Left lung (tissue), 4 donors: ENCODE measurements at regions not wholly inside any gene's neighbourhood (a gene's known extent, or its start where the extent isn't known, plus 50 kb on each side); places are given as distances from the start of the nearest gene placed in this dataset.
"Not testable (repeated sequence)": the region's sequence is repeated elsewhere in the genome, so short reads cannot be mapped to it uniquely, and the experiment has no call there.

ENCODE experiments used
- ATAC-seq: fragments of 200-7000 bp; cut with Tn5 transposase; one replicate; pipeline ENCODE4 v1.9.1; 2020; ENCODE audit warnings: moderate library complexity
- DNase-seq, 4 donors: peaks; one replicate each; pipeline ENCODE4 v3.0.0-alpha.2; 2013 to 2020
- H3K27ac ChIP-seq, 2 donors: fragments of 200-600 bp; sonication (generic) in 1 of 2; one replicate each; pipeline versions ENCODE4 v1.5.0 to v1.8.0; 2020 to 2021
- H3K27me3 ChIP-seq, 2 donors: fragments of 200-600 bp; sonication (generic) in 1 of 2; one replicate each; pipeline versions ENCODE4 v1.5.0 to v1.8.0; 2020 to 2021
- H3K36me3 ChIP-seq, 2 donors: fragments of 200-600 bp; sonication (generic) in 1 of 2; one replicate each; pipeline versions ENCODE4 v1.5.0 to v1.8.0; 2020 to 2021
- H3K4me1 ChIP-seq, 2 donors: fragments of 200-600 bp; one replicate each; pipeline ENCODE4 v1.8.0; 2021
- H3K4me3 ChIP-seq, 2 donors: fragments of 200-600 bp; sonication (generic) in 1 of 2; one replicate each; pipeline versions ENCODE4 v1.5.0 to v1.8.0; 2020 to 2021; ENCODE audit warnings: mild to moderate bottlenecking in 1 of 2
- H3K9me3 ChIP-seq, 2 donors: fragments of 200-600 bp; sonication (generic) in 1 of 2; one replicate each; pipeline versions ENCODE4 v1.5.0 to v1.8.0; 2020 to 2021
- intact Hi-C, 2 donors: fragments of 100-400 bp; cut with DNase I; formaldehyde crosslinking; loops; one replicate each; pipeline versions ENCODE4 v1.11.2 to v1.14.2; 2022
- TF ChIP-seq, protein P1 (sequence below), 2 donors: fragments of 200-600 bp; sonication (generic) in 1 of 2; IDR thresholded peaks; one replicate each; pipeline versions ENCODE4 v1.5.0 to v1.8.0; 2021; ENCODE audit warnings: antibody characterized with exemption in 2 of 2
- donor health status: DM: no; HTN: yes; CAD: no.
- donor health status: DM: no; HTN: no; CAD: no.

DNA sequence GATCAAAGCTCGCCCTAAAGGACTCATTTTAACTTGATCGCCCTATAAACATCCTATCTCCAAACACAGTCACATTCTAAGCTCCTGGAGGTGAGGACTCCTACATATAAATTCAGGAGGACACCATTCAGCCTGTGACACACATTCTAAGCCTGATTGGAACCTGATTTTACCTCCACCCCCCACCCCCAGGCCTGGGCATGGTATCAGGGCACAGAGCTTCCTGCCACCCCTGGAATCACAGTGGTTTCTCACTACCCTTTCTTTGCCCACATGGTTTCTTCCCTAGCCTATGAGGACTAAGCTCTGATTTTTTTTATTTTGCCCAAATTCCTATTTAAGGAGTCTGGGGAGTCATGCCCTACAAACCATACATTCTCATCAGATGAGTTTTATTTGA, 428.1 kb upstream of the ID2 start:
- no peak for ATAC-seq
- Histone ChIP-seq H3K27me3 (no peaks in the 10 kb centered on the region), H3K4me3 (no peak overlapping the region), H3K27ac (no peak overlapping the region), H3K9me3 (no peaks in the 10 kb centered on the region), H3K4me1 (no peaks in the 10 kb centered on the region), H3K36me3 (no peaks in the 10 kb centered on the region)
- no peak for DNase-seq
- intact Hi-C loops, result no loop called here
- TF ChIP-seq, protein P1, sequence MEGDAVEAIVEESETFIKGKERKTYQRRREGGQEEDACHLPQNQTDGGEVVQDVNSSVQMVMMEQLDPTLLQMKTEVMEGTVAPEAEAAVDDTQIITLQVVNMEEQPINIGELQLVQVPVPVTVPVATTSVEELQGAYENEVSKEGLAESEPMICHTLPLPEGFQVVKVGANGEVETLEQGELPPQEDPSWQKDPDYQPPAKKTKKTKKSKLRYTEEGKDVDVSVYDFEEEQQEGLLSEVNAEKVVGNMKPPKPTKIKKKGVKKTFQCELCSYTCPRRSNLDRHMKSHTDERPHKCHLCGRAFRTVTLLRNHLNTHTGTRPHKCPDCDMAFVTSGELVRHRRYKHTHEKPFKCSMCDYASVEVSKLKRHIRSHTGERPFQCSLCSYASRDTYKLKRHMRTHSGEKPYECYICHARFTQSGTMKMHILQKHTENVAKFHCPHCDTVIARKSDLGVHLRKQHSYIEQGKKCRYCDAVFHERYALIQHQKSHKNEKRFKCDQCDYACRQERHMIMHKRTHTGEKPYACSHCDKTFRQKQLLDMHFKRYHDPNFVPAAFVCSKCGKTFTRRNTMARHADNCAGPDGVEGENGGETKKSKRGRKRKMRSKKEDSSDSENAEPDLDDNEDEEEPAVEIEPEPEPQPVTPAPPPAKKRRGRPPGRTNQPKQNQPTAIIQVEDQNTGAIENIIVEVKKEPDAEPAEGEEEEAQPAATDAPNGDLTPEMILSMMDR (IDR thresholded peaks at IDR 0.05), result no peak

DNA sequence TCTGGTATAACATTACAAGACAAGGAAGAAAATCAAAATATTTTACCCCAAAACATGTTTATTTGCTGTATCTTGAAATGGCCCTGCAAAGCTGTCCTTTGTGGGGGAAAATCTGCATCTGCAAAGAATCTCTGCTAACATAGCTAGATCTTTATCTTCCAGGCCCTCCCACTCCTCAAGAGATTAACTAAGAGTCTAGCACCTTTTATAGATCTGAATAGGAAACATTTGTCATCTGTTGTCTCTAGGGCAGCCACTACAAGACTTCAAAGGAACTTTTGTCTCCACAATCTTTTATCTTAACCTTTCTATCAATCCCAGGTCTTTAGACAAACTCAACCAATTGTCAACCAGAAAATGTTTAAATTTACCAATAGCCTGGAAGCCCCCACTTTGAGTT, 427.6 kb upstream of the ID2 start:
- H3K27ac ChIP-seq, DNase-seq, H3K4me3 ChIP-seq, H3K9me3 ChIP-seq, H3K4me1 ChIP-seq, H3K27me3 ChIP-seq, ATAC-seq, H3K36me3 ChIP-seq, intact Hi-C loops: not testable (repeated sequence)

DNA sequence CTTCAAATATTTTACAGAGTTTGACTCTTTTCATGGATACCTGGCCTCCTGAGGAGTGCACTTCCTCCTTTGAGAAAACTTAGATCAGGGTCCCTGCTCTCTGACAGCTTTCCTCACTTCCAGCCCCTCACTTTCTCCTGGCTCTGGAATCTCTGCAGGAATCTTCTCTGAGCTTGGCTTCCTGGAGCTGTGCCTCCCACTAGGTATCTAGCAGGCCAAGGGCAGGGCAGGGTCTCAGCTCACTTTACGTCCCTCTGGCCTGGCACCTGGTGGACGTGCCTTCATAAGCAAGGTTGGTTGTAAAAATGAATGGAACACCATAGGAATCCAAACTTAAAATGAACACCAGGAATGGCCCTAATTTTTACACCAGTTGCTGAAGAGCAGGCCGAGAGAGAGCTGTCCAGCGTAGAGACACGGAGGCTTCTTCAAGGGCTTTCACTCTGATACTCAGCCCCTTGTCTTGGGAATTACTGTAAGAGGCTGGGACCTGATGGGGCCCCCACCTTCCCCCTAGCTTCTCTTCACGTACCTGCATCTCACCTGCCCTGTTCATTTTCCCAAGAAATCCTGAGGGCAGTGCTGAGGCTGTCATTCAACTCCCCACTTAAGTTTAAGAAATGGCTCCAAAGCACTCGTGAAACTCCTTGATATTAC, 426.9 kb upstream of the ID2 start:
- intact Hi-C loops, result no loop called here
- H3K4me3 ChIP-seq, result no peak overlapping the region

DNA sequence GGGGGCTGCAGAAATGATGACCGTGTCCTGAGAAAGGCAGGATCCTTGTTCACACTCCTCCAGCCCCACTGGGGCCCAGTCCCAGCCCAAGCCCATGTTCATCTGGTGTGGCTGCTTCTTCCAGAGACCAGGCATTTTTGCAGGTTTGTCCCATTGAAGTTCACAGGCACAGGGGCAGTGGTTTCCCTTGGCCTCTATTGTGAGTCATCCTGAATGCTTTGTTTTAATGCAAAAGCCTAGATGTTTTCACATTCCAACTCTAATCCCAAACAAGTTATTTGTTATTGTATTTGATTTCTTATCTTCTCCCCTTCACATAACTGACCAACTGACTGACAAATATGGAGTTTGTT, 426.4 kb upstream of the ID2 start:
- intact Hi-C loops, result no loop called here
- no peaks in the 10 kb centered on the region for H3K9me3 ChIP-seq
- no peak overlapping the region for H3K27ac ChIP-seq
- DNase-seq (no peak), ATAC-seq (no peak)
- H3K4me1 ChIP-seq, result no peaks in the 10 kb centered on the region
- no peaks in the 10 kb centered on the region for H3K27me3 ChIP-seq
- H3K36me3 ChIP-seq, result no peaks in the 10 kb centered on the region
- TF ChIP-seq, protein P1 (IDR thresholded peaks at IDR 0.05), result no peak
- no peak overlapping the region for H3K4me3 ChIP-seq

More for the DNA sequence above, 426.9 kb upstream of the ID2 start:
- ATAC-seq (no peak), DNase-seq (no peak)
- no peaks in the 10 kb centered on the region for H3K27me3 ChIP-seq
- TF ChIP-seq, protein P1 (IDR thresholded peaks at IDR 0.05), result no peak
- H3K9me3 ChIP-seq, result no peaks in the 10 kb centered on the region
- H3K27ac ChIP-seq, result no peak overlapping the region
- no peaks in the 10 kb centered on the region for H3K36me3 ChIP-seq
- no peaks in the 10 kb centered on the region for H3K4me1 ChIP-seq

DNA sequence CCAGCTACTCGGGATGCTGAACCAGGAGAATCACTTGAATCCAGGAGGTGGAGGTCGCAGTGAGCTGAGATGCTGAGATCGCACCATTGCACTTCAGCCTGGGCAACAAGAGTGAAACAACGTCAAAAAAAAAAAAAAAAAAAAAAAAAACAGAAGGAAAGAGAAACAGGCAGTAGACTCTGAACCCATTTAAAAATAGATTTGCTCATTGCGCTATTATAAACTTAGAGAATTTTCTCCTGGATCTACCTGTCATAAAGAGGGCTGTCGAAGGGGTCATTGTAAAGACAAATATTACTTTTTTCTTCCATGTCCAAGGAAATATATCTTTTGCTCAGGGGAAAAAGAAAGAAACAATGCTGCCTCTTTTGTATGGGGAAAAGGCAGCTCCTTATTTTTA, 425.0 kb upstream of the ID2 start:
- TF ChIP-seq, protein P1 (IDR thresholded peaks at IDR 0.05), result no peak
- Histone ChIP-seq H3K4me3 (no peak overlapping the region), H3K9me3 (no peaks in the 10 kb centered on the region), H3K27ac (no peak overlapping the region), H3K36me3 (no peaks in the 10 kb centered on the region), H3K27me3 (no peaks in the 10 kb centered on the region), H3K4me1 (no peaks in the 10 kb centered on the region)
- DNase-seq, result no peak
- intact Hi-C loops, result no loop called here
- no peak for ATAC-seq

DNA sequence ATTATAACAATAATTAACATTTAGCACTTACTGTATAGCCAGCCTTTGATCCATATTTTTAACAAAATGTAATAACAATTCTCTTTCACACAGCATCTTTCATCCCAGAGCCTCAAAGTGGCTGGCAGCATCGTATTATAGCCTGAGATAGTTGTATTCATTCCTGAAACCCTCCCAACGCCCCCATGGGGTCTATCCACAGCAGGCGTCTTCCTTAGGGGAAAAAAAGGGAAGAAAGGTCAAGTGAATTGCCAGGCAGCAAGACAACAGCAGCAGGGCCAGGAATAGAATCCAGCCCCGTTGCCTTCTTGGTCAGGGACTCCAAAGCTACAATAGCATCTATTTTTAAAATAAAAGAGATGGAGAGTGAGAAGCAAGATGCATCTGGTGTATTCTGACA, 424.4 kb upstream of the ID2 start:
- Histone ChIP-seq H3K27me3 (no peaks in the 10 kb centered on the region), H3K36me3 (no peaks in the 10 kb centered on the region), H3K9me3 (no peaks in the 10 kb centered on the region), H3K27ac (no peak overlapping the region), H3K4me3 (no peak overlapping the region), H3K4me1 (no peaks in the 10 kb centered on the region)
- DNase-seq, result peak in 2 of 4 donors; percentile 35 to 40
- TF ChIP-seq, protein P1 (IDR thresholded peaks at IDR 0.05), result no peak
- ATAC-seq, result no peak
- intact Hi-C loops, result no loop called here
